ENCODE measurements at regions not wholly inside any gene's neighbourhood (a gene's known extent, or its start where the extent isn't known, plus 50 kb on each side); places are given as distances from the start of the nearest gene placed in this dataset.

GRCh38 chr18:4851301-4851976 is 345.6 kb downstream of the AKAIN1 start:
- peaks cover 0 to 6% (median 0%) of the 10 kb centered on the region in 4 donors for H3K9me3 ChIP-seq
- no peaks in the 10 kb centered on the region for H3K4me1 ChIP-seq
- no peaks in the 10 kb centered on the region for H3K27me3 ChIP-seq
- TF ChIP-seq POLR2A (IDR thresholded peaks at IDR 0.05): no peak
- TF ChIP-seq EP300 (IDR thresholded peaks at IDR 0.05): no peak
- no peak for TF ChIP-seq POLR2AphosphoS5 (IDR thresholded peaks at IDR 0.05)
- TF ChIP-seq CTCF (IDR thresholded peaks at IDR 0.05): no peak
- no peak for DNase-seq
- no peak overlapping the region for H3K27ac ChIP-seq
- no peaks in the 10 kb centered on the region for H3K36me3 ChIP-seq
- intact Hi-C loops (cut with DNase I): no loop called here
- H3K4me3 ChIP-seq: no peak overlapping the region
- WGBS, 2 donors: 98 to 100% methylated on average over 1 of the region's 1 CpG

GRCh38 chr18:4847056-4847455 is 350.0 kb downstream of the AKAIN1 start:
- no peaks in the 10 kb centered on the region for H3K27me3 ChIP-seq
- peaks cover 0 to 6% (median 0%) of the 10 kb centered on the region in 4 donors for H3K9me3 ChIP-seq
- TF ChIP-seq CTCF (IDR thresholded peaks at IDR 0.05) (no peak), POLR2A (IDR thresholded peaks at IDR 0.05) (no peak), EP300 (IDR thresholded peaks at IDR 0.05) (no peak), POLR2AphosphoS5 (IDR thresholded peaks at IDR 0.05) (no peak)
- DNase-seq: no peak
- H3K4me1 ChIP-seq: no peaks in the 10 kb centered on the region
- intact Hi-C loops (cut with DNase I): no loop called here
- WGBS, 2 donors: 81 to 89% methylated on average over 1 of the region's 1 CpG
- no peak overlapping the region for H3K4me3 ChIP-seq
- no peak overlapping the region for H3K27ac ChIP-seq
- H3K36me3 ChIP-seq: no peaks in the 10 kb centered on the region

- H3K4me1 ChIP-seq: peaks cover 0 to 9% (median 0%) of the 10 kb centered on the region in 4 donors
- H3K9me3 ChIP-seq: peaks cover 0 to 3% (median 0%) of the 10 kb centered on the region in 4 donors
- WGBS, 2 donors: 56 to 69% methylated on average over 3 of the region's 3 CpGs
- no peak overlapping the region for H3K27ac ChIP-seq
- no peak for TF ChIP-seq CTCF (IDR thresholded peaks at IDR 0.05)
- no peak for TF ChIP-seq EP300 (IDR thresholded peaks at IDR 0.05)
- no peak for TF ChIP-seq POLR2A (IDR thresholded peaks at IDR 0.05)
- TF ChIP-seq POLR2AphosphoS5 (IDR thresholded peaks at IDR 0.05): no peak
- H3K4me3 ChIP-seq: no peak overlapping the region
- intact Hi-C loops (cut with DNase I): no loop called here
- H3K36me3 ChIP-seq: no peaks in the 10 kb centered on the region
- DNase-seq: no peak
- no peaks in the 10 kb centered on the region for H3K27me3 ChIP-seq
Measured at GRCh38 chr18:4844320-4844719, 352.7 kb downstream of the AKAIN1 start.

GRCh38 chr18:4843771-4844170 is 353.3 kb downstream of the AKAIN1 start:
- intact Hi-C loops (cut with DNase I): no loop called here
- Histone ChIP-seq H3K4me1 (peaks cover 0 to 9% (median 0%) of the 10 kb centered on the region in 4 donors), H3K27me3 (no peaks in the 10 kb centered on the region), H3K9me3 (peaks cover 0 to 3% (median 0%) of the 10 kb centered on the region in 4 donors), H3K4me3 (no peak overlapping the region), H3K36me3 (no peaks in the 10 kb centered on the region), H3K27ac (no peak overlapping the region)
- TF ChIP-seq POLR2AphosphoS5 (IDR thresholded peaks at IDR 0.05) (no peak), EP300 (IDR thresholded peaks at IDR 0.05) (no peak)
- DNase-seq: no peak

DNA sequence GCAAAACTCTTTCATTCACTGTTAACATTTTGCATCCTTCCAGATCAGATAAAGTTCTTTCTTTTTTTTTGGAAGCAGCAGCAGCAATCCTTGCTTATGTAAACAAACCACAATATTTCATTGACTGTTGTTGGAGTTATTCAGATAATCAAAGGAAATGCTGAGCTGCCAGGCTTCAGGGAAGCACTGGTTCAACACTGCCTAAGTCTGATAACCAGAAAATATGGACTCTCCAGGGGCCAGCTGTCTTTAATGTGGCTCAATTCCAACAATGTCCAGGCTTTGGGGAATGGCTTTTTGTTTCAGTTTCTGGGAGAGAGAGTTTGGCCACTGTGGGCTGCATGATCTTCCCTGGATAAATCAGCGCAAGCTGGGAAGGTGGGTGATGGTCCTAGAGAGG is 354.3 kb downstream of the AKAIN1 start:
- H3K27ac ChIP-seq: no peak overlapping the region
- H3K9me3 ChIP-seq: peaks cover 0 to 4% (median 0%) of the 10 kb centered on the region in 4 donors
- no peak overlapping the region for H3K4me3 ChIP-seq
- H3K4me1 ChIP-seq: peaks cover 0 to 9% (median 0%) of the 10 kb centered on the region in 4 donors
- DNase-seq: no peak
- H3K36me3 ChIP-seq: no peaks in the 10 kb centered on the region
- intact Hi-C loops (cut with DNase I): no loop called here
- 60 to 86% methylated on average over 1 of the region's 1 CpG for WGBS, 2 donors
- TF ChIP-seq POLR2A (IDR thresholded peaks at IDR 0.05) (no peak), POLR2AphosphoS5 (IDR thresholded peaks at IDR 0.05) (no peak), EP300 (IDR thresholded peaks at IDR 0.05) (no peak), CTCF (IDR thresholded peaks at IDR 0.05) (no peak)
- no peaks in the 10 kb centered on the region for H3K27me3 ChIP-seq
